ENCODE measurements at regions not wholly inside any gene's neighbourhood (a gene's known extent, or its start where the extent isn't known, plus 50 kb on each side); places are given as distances from the start of the nearest gene placed in this dataset.

GRCh38 chr14:31963587-31963986 is 113.5 kb upstream of the ARHGAP5 start:
- intact Hi-C loops (cut with DNase I; ENCODE audit: low total_unique reads), result no loop called here
- H3K4me3 ChIP-seq (ENCODE audit: low read depth, poor library complexity, severe bottlenecking), result no peak overlapping the region
- no peak for TF ChIP-seq POLR2A (IDR thresholded peaks at IDR 0.05)
- no peak for TF ChIP-seq CTCF (IDR thresholded peaks at IDR 0.05)
- no peak for DNase-seq (ENCODE audit: low spot score in 2 of 2)
- WGBS, 2 donors, result 81 to 84% methylated on average over 2 of the region's 2 CpGs

- no peak for DNase-seq (ENCODE audit: low spot score in 2 of 2)
- WGBS, 2 donors, result 94 to 95% methylated on average over 6 of the region's 6 CpGs
- no peak overlapping the region for H3K4me3 ChIP-seq (ENCODE audit: low read depth, poor library complexity, severe bottlenecking)
- no peak for TF ChIP-seq CTCF (IDR thresholded peaks at IDR 0.05)
- TF ChIP-seq POLR2A (IDR thresholded peaks at IDR 0.05), result no peak
- intact Hi-C loops (cut with DNase I; ENCODE audit: low total_unique reads), result no loop called here
These were observed 112.6 kb upstream of the ARHGAP5 start for GRCh38 chr14:31964490-31964889.

- TF ChIP-seq POLR2A (IDR thresholded peaks at IDR 0.05) (no peak), CTCF (IDR thresholded peaks at IDR 0.05) (no peak)
- H3K4me3 ChIP-seq (ENCODE audit: low read depth, poor library complexity, severe bottlenecking), result no peak overlapping the region
- 78% methylated on average over 11 of the region's 11 CpGs for whole genome bisulfite sequencing, 2 donors
- no peak for DNase-seq (ENCODE audit: low spot score in 2 of 2)
- intact Hi-C loops (cut with DNase I; ENCODE audit: low total_unique reads), result no loop called here
These were observed 111.9 kb upstream of the ARHGAP5 start for GRCh38 chr14:31965071-31965734.

- intact Hi-C loops (cut with DNase I; ENCODE audit: low total_unique reads), result no loop called here
- DNase-seq (ENCODE audit: low spot score in 2 of 2), result no peak
- H3K4me3 ChIP-seq (ENCODE audit: low read depth, poor library complexity, severe bottlenecking), result no peak overlapping the region
- TF ChIP-seq CTCF (IDR thresholded peaks at IDR 0.05) (no peak), POLR2A (IDR thresholded peaks at IDR 0.05) (no peak)
- 67 to 70% methylated on average over 9 of the region's 9 CpGs for WGBS, 2 donors
These were observed 111.1 kb upstream of the ARHGAP5 start for GRCh38 chr14:31965735-31966598.

- intact Hi-C loops (cut with DNase I; ENCODE audit: low total_unique reads), result no loop called here
- 61% methylated on average over 6 of the region's 6 CpGs for WGBS, 2 donors
- H3K4me3 ChIP-seq (ENCODE audit: low read depth, poor library complexity, severe bottlenecking), result no peak overlapping the region
- no peak for TF ChIP-seq POLR2A (IDR thresholded peaks at IDR 0.05)
- TF ChIP-seq CTCF (IDR thresholded peaks at IDR 0.05), result no peak
- DNase-seq (ENCODE audit: low spot score in 2 of 2), result no peak
These were observed 110.0 kb upstream of the ARHGAP5 start for GRCh38 chr14:31966896-31967668.
